HUES48 (cell line): ENCODE measurements at regions not wholly inside any gene's neighbourhood (a gene's known extent, or its start where the extent isn't known, plus 50 kb on each side); places are given as distances from the start of the nearest gene placed in this dataset.
"Not testable (repeated sequence)": the region's sequence is repeated elsewhere in the genome, so short reads cannot be mapped to it uniquely, and the experiment has no call there.

Experiments used
- H3K27ac ChIP-seq: one replicate; pipeline ENCODE4 v1.7.0; 2013; ENCODE audit warnings: low read depth, low read length, inconsistent platforms
- H3K27me3 ChIP-seq: 2 replicates; pipeline ENCODE4 v1.6.1; 2013; ENCODE audit warnings: mild to moderate bottlenecking, low read length; ENCODE audit not compliant: control insufficient read depth, insufficient read depth
- H3K36me3 ChIP-seq: 2 replicates; pipeline ENCODE4 v1.6.1; 2013; ENCODE audit warnings: low read length; ENCODE audit not compliant: control insufficient read depth, insufficient read depth
- H3K4me1 ChIP-seq: 2 replicates; pipeline ENCODE4 v1.6.1; 2013; ENCODE audit warnings: mild to moderate bottlenecking, low read length; ENCODE audit not compliant: control insufficient read depth, insufficient read depth
- H3K4me3 ChIP-seq: 2 replicates; pipeline ENCODE4 v1.5.1; 2013; ENCODE audit warnings: mild to moderate bottlenecking, low read depth, low read length
- H3K9ac ChIP-seq: 2 replicates; pipeline ENCODE4 v1.6.1; 2013; ENCODE audit warnings: mild to moderate bottlenecking, low read depth, low read length, moderate library complexity
- H3K9me3 ChIP-seq: 2 replicates; pipeline ENCODE4 v1.6.1; 2013; ENCODE audit warnings: low read length; ENCODE audit not compliant: control insufficient read depth, insufficient read depth

GRCh38 chr12:34226044-34226443 is 203.7 kb downstream of the ALG10 start:
- H3K9ac ChIP-seq, H3K27me3 ChIP-seq, H3K27ac ChIP-seq, H3K36me3 ChIP-seq, H3K4me3 ChIP-seq, H3K4me1 ChIP-seq: not testable (repeated sequence)
- H3K9me3 ChIP-seq: peaks cover 79% of the 10 kb centered on the region

GRCh38 chr12:34228046-34228445 is 205.8 kb downstream of the ALG10 start:
- H3K4me1 ChIP-seq, H3K4me3 ChIP-seq, H3K27me3 ChIP-seq, H3K27ac ChIP-seq, H3K9ac ChIP-seq, H3K36me3 ChIP-seq: not testable (repeated sequence)
- peaks cover 73% of the 10 kb centered on the region for H3K9me3 ChIP-seq

- H3K27me3 ChIP-seq, H3K36me3 ChIP-seq: not testable (repeated sequence)
Measured at GRCh38 chr12:34229033-34229432, 206.7 kb downstream of the ALG10 start.

GRCh38 chr12:34233618-34234017 is 211.3 kb downstream of the ALG10 start:
- no peak overlapping the region for H3K4me3 ChIP-seq
- H3K4me1 ChIP-seq: no peaks in the 10 kb centered on the region
- H3K27ac ChIP-seq: no peak overlapping the region
- H3K27me3 ChIP-seq: no peaks in the 10 kb centered on the region
- peaks cover 84% of the 10 kb centered on the region for H3K9me3 ChIP-seq
- no peak overlapping the region for H3K9ac ChIP-seq
- H3K36me3 ChIP-seq: no peaks in the 10 kb centered on the region

More at GRCh38 chr12:34229033-34229432, 206.7 kb downstream of the ALG10 start:
- H3K9me3 ChIP-seq: peaks cover 76% of the 10 kb centered on the region
- H3K4me3 ChIP-seq, H3K4me1 ChIP-seq, H3K9ac ChIP-seq, H3K27ac ChIP-seq: not testable (repeated sequence)

- no peaks in the 10 kb centered on the region for H3K4me1 ChIP-seq
- H3K9ac ChIP-seq: no peak overlapping the region
- H3K4me3 ChIP-seq: no peak overlapping the region
- H3K9me3 ChIP-seq: peaks cover 86% of the 10 kb centered on the region
- H3K27me3 ChIP-seq: no peaks in the 10 kb centered on the region
- H3K36me3 ChIP-seq: no peaks in the 10 kb centered on the region
- H3K27ac ChIP-seq: no peak overlapping the region
Measured at GRCh38 chr12:34236073-34236472, 213.8 kb downstream of the ALG10 start.

DNA sequence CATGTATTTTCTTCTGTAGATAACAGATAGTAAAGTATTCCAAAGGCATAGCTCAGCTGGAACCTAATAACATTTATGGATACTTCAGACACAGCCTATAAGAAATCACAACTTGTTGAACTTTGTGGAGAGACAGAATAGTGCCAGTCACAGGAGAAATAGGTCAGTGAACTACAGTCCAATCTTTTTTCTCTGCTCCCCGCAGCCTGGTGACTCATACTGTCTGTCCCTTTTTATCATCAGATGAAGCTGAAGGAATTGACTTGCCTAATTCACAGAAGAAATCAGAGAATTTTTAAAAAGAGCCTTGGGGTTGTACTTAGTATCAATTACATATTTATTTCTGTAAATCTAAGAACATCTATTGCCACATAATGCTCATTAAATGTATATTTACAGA is 222.3 kb downstream of the ALG10 start:
- Histone ChIP-seq H3K27me3 (no peaks in the 10 kb centered on the region), H3K9me3 (peaks cover 89% of the 10 kb centered on the region), H3K4me3 (no peak overlapping the region), H3K36me3 (no peaks in the 10 kb centered on the region), H3K27ac (no peak overlapping the region), H3K9ac (no peak overlapping the region), H3K4me1 (no peaks in the 10 kb centered on the region)

DNA sequence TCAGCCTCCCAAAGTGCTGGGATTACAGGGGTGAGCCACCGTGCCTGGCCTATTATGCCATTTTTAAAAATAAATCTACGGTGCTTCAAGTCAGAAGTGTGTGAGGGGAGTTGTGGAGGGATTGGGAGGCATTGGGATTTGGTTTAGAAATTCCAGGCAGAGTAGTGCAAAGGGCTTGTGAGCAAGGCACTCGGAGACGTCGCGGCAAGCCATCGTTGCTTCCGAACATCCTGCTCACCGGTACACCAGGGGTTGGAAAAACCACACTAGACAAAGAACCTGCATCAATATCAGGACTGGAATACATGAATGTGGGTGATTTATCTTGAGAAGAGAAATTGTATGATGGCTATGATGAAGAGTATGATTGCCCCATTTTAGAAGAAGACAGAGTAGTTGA is 227.0 kb downstream of the ALG10 start:
- Histone ChIP-seq H3K4me1 (no peaks in the 10 kb centered on the region), H3K9ac (no peak overlapping the region), H3K4me3 (no peak overlapping the region), H3K36me3 (no peaks in the 10 kb centered on the region), H3K27ac (no peak overlapping the region), H3K27me3 (no peaks in the 10 kb centered on the region), H3K9me3 (peaks cover 88% of the 10 kb centered on the region)

DNA sequence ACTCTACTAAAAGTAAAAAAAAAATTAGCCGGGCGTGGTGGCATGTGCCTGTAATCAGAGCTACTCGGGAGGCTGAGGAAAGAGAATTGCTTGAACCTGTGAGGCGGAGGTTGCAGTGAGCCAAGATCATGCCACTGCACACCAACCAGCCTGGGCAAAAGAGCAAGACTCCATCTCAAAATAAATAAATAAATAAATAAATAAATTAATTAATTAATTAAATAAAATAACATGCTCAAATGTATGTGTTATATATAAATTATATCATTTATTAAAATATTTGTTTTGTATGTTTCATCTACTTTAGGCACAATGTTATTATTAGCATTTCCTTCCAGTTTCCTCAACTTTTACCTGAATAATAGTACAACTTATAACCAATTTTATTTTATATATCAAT is 229.6 kb downstream of the ALG10 start:
- H3K4me1 ChIP-seq, H3K4me3 ChIP-seq, H3K27me3 ChIP-seq, H3K36me3 ChIP-seq, H3K9ac ChIP-seq, H3K27ac ChIP-seq: not testable (repeated sequence)
- H3K9me3 ChIP-seq: peaks cover 79% of the 10 kb centered on the region

GRCh38 chr12:34253674-34254073 is 231.4 kb downstream of the ALG10 start:
- Histone ChIP-seq H3K9me3 (peaks cover 79% of the 10 kb centered on the region), H3K9ac (no peak overlapping the region)

DNA sequence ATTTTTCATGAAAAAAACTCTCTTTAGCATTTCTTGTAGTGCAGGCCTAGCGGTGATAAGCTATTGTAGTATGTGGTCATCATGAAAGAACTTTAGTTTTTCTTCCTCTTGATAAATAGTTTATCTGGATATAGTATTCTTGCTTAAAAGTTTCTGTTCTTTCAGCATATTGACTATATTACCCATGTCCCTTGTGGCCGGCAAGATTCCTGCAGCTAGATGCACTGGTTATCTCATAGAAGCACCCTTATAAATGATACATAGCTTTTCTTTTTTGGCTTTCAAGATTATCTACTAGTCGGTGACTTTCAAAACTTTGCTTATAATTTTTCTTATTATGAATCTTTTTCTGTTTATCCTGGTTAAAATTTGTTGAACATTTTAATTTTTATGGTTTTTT is 234.8 kb downstream of the ALG10 start:
- Histone ChIP-seq H3K9me3 (peaks cover 83% of the 10 kb centered on the region), H3K27me3 (no peaks in the 10 kb centered on the region), H3K9ac (no peak overlapping the region), H3K27ac (no peak overlapping the region), H3K36me3 (no peaks in the 10 kb centered on the region), H3K4me1 (no peaks in the 10 kb centered on the region), H3K4me3 (no peak overlapping the region)

More at GRCh38 chr12:34253674-34254073, 231.4 kb downstream of the ALG10 start:
- Histone ChIP-seq H3K4me3 (no peak overlapping the region), H3K4me1 (no peaks in the 10 kb centered on the region), H3K27me3 (no peaks in the 10 kb centered on the region), H3K36me3 (no peaks in the 10 kb centered on the region), H3K27ac (no peak overlapping the region)

DNA sequence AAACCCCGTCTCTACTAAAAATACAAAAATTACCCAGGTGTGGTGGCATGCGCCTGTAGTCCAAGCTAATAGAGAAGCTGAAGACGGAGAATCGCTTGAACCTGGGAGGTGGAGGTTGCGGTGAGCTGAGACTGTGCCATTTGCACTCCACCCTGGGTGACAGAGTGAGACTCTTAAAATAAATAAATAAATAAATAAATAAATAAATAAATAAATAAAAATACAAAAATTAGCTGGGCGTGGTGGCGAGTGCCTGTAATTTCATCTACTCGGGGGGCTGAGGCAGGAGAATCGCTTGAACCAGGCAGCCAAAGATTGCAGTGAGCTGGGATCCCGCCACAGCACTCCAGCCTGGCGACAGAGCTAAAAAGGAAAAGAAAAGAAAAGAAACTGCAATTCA is 239.8 kb downstream of the ALG10 start:
- not testable (repeated sequence) for H3K4me3 ChIP-seq, H3K27me3 ChIP-seq, H3K36me3 ChIP-seq, H3K27ac ChIP-seq, H3K9ac ChIP-seq, H3K4me1 ChIP-seq
- H3K9me3 ChIP-seq: peaks cover 86% of the 10 kb centered on the region

DNA sequence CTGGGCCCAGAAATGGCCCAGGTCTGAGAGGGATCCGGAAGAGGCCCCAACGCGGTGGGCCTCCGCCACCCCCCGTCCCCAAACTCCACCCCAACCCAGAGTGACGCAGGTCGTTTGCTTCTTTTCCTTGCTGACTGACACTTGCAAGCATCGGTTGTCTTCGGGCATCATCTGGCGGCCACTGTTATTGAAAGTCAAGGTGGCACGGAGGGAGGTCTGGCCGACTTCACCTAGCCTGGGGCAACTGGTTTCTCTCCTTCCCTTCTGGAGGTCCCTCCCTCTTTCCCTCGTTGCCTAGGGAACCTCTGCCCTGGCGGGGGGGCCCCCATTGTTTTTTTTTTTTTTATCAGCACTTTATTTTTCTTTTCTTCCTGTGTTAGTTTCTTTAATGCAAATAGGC is 241.8 kb downstream of the ALG10 start:
- Histone ChIP-seq H3K4me1 (no peaks in the 10 kb centered on the region), H3K27me3 (no peaks in the 10 kb centered on the region), H3K4me3 (no peak overlapping the region; the same call in 1 of the 2 replicates), H3K9me3 (peaks cover 79% of the 10 kb centered on the region), H3K9ac (no peak overlapping the region), H3K27ac (no peak overlapping the region), H3K36me3 (no peaks in the 10 kb centered on the region)
